Activated CD4-positive, alpha-beta memory T cell treated with anti-CD3 and anti-CD28 coated beads, Interleukin-2, amount 10 ng/mL, durations not matched to agents 7 days and 5 days (primary cell): ENCODE measurements at regions not wholly inside any gene's neighbourhood (a gene's known extent, or its start where the extent isn't known, plus 50 kb on each side); places are given as distances from the start of the nearest gene placed in this dataset.

Source experiments
- CTCF ChIA-PET: fragments of 350-600 bp; sonication (Branson Sonifier 250); formaldehyde crosslinking; loops from one replicate; lab custom pipeline; 2021; ENCODE audit warnings: antibody characterized with exemption, inconsistent platforms; lab: Charles Lee
- POLR2A ChIA-PET: fragments of 350-600 bp; sonication (Branson Sonifier 250); formaldehyde crosslinking; loops from one replicate; lab custom pipeline; 2021; ENCODE audit warnings: antibody characterized with exemption; lab: Charles Lee
- DNase-seq: peaks from one replicate; pipeline ENCODE4 v3.0.0-alpha.2; 2020
- H3K27ac Mint-ChIP-seq: one replicate; pipeline ENCODE4 v1.8.0; 2021; ENCODE audit warnings: mild to moderate bottlenecking, mixed read lengths
- H3K27me3 Mint-ChIP-seq: one replicate; pipeline ENCODE4 v1.8.0; 2021; ENCODE audit warnings: mixed read lengths
- H3K36me3 Mint-ChIP-seq: one replicate; pipeline ENCODE4 v1.8.0; 2021; ENCODE audit warnings: low read depth, mixed read lengths
- H3K4me1 Mint-ChIP-seq: one replicate; pipeline ENCODE4 v1.8.0; 2021; ENCODE audit warnings: mixed read lengths
- H3K4me3 Mint-ChIP-seq: one replicate; pipeline ENCODE4 v1.8.0; 2021; ENCODE audit warnings: mild to moderate bottlenecking, mixed read lengths
- H3K9me3 Mint-ChIP-seq: one replicate; pipeline ENCODE4 v1.8.0; 2021; ENCODE audit warnings: mixed read lengths

- POLR2A ChIA-PET, result no interaction called here
These were observed 196.5 kb upstream of the MKLN1 start for GRCh38 chr7:131131012-131131745.

DNA sequence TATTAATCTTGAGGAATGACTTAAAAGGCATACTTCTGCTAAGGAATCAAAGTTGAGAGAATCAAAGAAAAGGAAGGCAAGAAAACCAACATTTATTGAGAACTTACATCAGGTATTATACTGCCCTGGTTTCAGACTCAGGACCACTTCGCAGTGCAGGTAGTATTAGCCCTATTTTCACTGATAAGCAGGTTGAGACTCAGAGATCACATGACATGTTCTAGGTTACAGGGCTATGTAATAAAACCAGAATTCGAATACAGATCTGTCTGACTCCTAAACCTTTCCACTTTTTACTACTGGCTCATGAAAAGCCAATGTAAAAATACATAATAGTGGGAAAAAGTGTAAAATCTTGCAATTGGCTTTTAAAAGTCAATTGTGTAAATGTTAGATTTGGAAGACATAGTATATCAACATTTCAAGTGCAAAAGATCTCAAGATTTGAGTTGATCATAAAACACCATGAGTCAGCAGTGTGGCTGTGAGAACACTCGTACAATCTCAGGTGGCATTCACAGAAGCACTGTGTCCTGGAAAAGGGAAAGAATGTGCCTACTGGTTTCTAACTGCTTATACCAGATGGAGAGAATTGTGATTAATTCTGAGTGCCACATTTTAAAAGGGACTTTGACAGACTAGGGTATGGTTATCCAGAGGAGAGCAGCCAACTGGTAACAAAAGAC lies 195.8 kb upstream of the MKLN1 start:
- Mint-ChIP-seq H3K27me3 (no peaks in the 10 kb centered on the region), H3K27ac (no peak overlapping the region), H3K9me3 (no peaks in the 10 kb centered on the region), H3K4me3 (no peak overlapping the region), H3K36me3 (no peaks in the 10 kb centered on the region), H3K4me1 (peaks cover 6% of the 10 kb centered on the region)
- no peak for DNase-seq
- POLR2A ChIA-PET, result no interaction called here
- CTCF ChIA-PET, result interaction anchor here (1.7 kb wide), 1 partner anchor 104 kb away, joined by 4 read pairs; no protein-coding TSS in a partner anchor

More at GRCh38 chr7:131131012-131131745, 196.5 kb upstream of the MKLN1 start:
- Mint-ChIP-seq H3K4me3 (no peak overlapping the region), H3K27me3 (no peaks in the 10 kb centered on the region), H3K36me3 (no peaks in the 10 kb centered on the region), H3K9me3 (no peaks in the 10 kb centered on the region), H3K27ac (no peak overlapping the region), H3K4me1 (no peaks in the 10 kb centered on the region)
- CTCF ChIA-PET, result interaction anchor here (1.7 kb wide), 1 partner anchor 105 kb away, joined by 4 read pairs; no protein-coding TSS in a partner anchor
- no peak for DNase-seq

DNA sequence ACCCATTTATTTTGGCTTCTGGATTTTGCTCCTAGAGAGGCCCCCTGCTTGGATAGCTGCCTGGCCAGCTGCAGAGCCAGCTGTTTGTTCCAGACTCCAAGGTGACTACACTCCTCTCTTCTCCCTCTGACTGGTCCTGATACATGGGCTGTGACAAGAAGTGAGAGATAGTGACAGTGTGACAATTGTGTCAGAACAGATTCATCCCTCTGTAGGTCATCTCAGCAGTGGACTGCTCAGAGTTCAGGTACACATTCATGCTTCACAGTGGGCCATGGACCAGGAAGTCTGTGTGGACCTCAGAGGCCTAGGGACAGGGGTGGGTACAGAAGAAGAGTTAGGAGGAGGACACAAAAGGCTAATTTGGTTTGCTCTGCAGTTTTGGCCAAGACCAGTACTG lies 188.2 kb upstream of the MKLN1 start:
- Mint-ChIP-seq H3K9me3 (peaks cover 8% of the 10 kb centered on the region), H3K27ac (no peak overlapping the region), H3K4me1 (peaks cover 12% of the 10 kb centered on the region), H3K4me3 (no peak overlapping the region), H3K36me3 (peaks cover 4% of the 10 kb centered on the region), H3K27me3 (no peaks in the 10 kb centered on the region)
- POLR2A ChIA-PET, result no interaction called here
- DNase-seq, result no peak
- CTCF ChIA-PET, result no interaction called here

GRCh38 chr7:131141443-131141967 lies 186.2 kb upstream of the MKLN1 start:
- no peak for DNase-seq
- no peak overlapping the region for H3K27ac Mint-ChIP-seq
- CTCF ChIA-PET, result no interaction called here
- POLR2A ChIA-PET, result no interaction called here
- H3K4me1 Mint-ChIP-seq, result peaks cover 9% of the 10 kb centered on the region
- H3K27me3 Mint-ChIP-seq, result no peaks in the 10 kb centered on the region
- no peak overlapping the region for H3K4me3 Mint-ChIP-seq
- H3K9me3 Mint-ChIP-seq, result peaks cover 8% of the 10 kb centered on the region
- H3K36me3 Mint-ChIP-seq, result peaks cover 4% of the 10 kb centered on the region

GRCh38 chr7:131143869-131144268 lies 183.8 kb upstream of the MKLN1 start:
- POLR2A ChIA-PET, result no interaction called here

GRCh38 chr7:131145026-131145425 lies 182.7 kb upstream of the MKLN1 start:
- Mint-ChIP-seq H3K4me1 (no peaks in the 10 kb centered on the region), H3K36me3 (peaks cover 4% of the 10 kb centered on the region), H3K27ac (no peak overlapping the region), H3K27me3 (peaks cover 3% of the 10 kb centered on the region), H3K9me3 (peaks cover 8% of the 10 kb centered on the region), H3K4me3 (no peak overlapping the region)
- ChIA-PET CTCF (no interaction called here), POLR2A (no interaction called here)
- DNase-seq, result no peak

More at GRCh38 chr7:131143869-131144268, 183.8 kb upstream of the MKLN1 start:
- H3K27ac Mint-ChIP-seq, result no peak overlapping the region
- no peaks in the 10 kb centered on the region for H3K4me1 Mint-ChIP-seq
- H3K4me3 Mint-ChIP-seq, result no peak overlapping the region
- H3K36me3 Mint-ChIP-seq, result no peaks in the 10 kb centered on the region
- H3K27me3 Mint-ChIP-seq, result no peaks in the 10 kb centered on the region
- DNase-seq, result no peak
- CTCF ChIA-PET, result no interaction called here
- peaks cover 8% of the 10 kb centered on the region for H3K9me3 Mint-ChIP-seq

DNA sequence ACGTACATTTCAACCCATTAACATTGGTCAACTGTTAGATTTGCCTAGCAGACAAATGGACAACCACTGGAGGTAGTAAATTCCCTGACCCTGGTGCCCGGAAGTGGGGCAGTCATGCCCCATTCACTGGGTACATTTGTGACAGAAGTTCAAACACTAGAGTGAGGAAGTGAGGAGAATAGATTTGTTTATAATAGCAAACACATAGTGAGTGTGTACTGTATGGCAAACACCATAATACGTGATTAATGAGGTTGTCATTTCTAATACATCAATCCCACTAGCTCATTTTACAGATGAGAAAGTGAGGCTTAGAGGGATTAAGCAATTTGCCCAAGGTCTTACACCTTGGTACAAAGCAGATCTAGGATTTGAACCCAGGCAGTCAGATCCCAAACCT lies 181.9 kb upstream of the MKLN1 start:
- Mint-ChIP-seq H3K4me3 (no peak overlapping the region), H3K4me1 (no peaks in the 10 kb centered on the region), H3K27ac (no peak overlapping the region), H3K36me3 (peaks cover 4% of the 10 kb centered on the region), H3K27me3 (peaks cover 6% of the 10 kb centered on the region), H3K9me3 (peaks cover 8% of the 10 kb centered on the region)
- no peak for DNase-seq
- POLR2A ChIA-PET, result no interaction called here
- CTCF ChIA-PET, result no interaction called here

GRCh38 chr7:131147604-131148003 lies 180.1 kb upstream of the MKLN1 start:
- peaks cover 4% of the 10 kb centered on the region for H3K36me3 Mint-ChIP-seq
- POLR2A ChIA-PET, result interaction anchor here (0.9 kb wide), 1 partner anchor 88 kb away, joined by 3 read pairs; no protein-coding TSS in a partner anchor
- no peaks in the 10 kb centered on the region for H3K4me1 Mint-ChIP-seq
- no peak for DNase-seq
- H3K27me3 Mint-ChIP-seq, result peaks cover 8% of the 10 kb centered on the region
- H3K27ac Mint-ChIP-seq, result no peak overlapping the region
- CTCF ChIA-PET, result no interaction called here
- no peaks in the 10 kb centered on the region for H3K9me3 Mint-ChIP-seq
- H3K4me3 Mint-ChIP-seq, result no peak overlapping the region

GRCh38 chr7:131148258-131148657 lies 179.4 kb upstream of the MKLN1 start:
- Mint-ChIP-seq H3K9me3 (no peaks in the 10 kb centered on the region), H3K27ac (no peak overlapping the region), H3K36me3 (peaks cover 4% of the 10 kb centered on the region), H3K27me3 (peaks cover 8% of the 10 kb centered on the region), H3K4me1 (no peaks in the 10 kb centered on the region), H3K4me3 (no peak overlapping the region)
- DNase-seq, result no peak
- CTCF ChIA-PET, result no interaction called here
- POLR2A ChIA-PET, result interaction anchor here (0.9 kb wide), 1 partner anchor 87 kb away, joined by 3 read pairs; no protein-coding TSS in a partner anchor

- POLR2A ChIA-PET, result no interaction called here
- CTCF ChIA-PET, result no interaction called here
- Mint-ChIP-seq H3K9me3 (no peaks in the 10 kb centered on the region), H3K36me3 (peaks cover 4% of the 10 kb centered on the region), H3K27me3 (peaks cover 8% of the 10 kb centered on the region), H3K4me3 (no peak overlapping the region), H3K4me1 (no peaks in the 10 kb centered on the region), H3K27ac (no peak overlapping the region)
- no peak for DNase-seq
These were observed 178.8 kb upstream of the MKLN1 start for GRCh38 chr7:131148708-131149428.

- no peak overlapping the region for H3K27ac Mint-ChIP-seq
- ChIA-PET CTCF (no interaction called here), POLR2A (no interaction called here)
- DNase-seq, result no peak
- no peaks in the 10 kb centered on the region for H3K9me3 Mint-ChIP-seq
- peaks cover 4% of the 10 kb centered on the region for H3K36me3 Mint-ChIP-seq
- H3K4me3 Mint-ChIP-seq, result no peak overlapping the region
- peaks cover 8% of the 10 kb centered on the region for H3K27me3 Mint-ChIP-seq
- H3K4me1 Mint-ChIP-seq, result no peaks in the 10 kb centered on the region
These were observed 178.3 kb upstream of the MKLN1 start for GRCh38 chr7:131149429-131149773.

GRCh38 chr7:131149840-131150239 lies 177.8 kb upstream of the MKLN1 start:
- no peak overlapping the region for H3K27ac Mint-ChIP-seq
- ChIA-PET CTCF (no interaction called here), POLR2A (no interaction called here)
- no peak overlapping the region for H3K4me3 Mint-ChIP-seq
- peaks cover 8% of the 10 kb centered on the region for H3K27me3 Mint-ChIP-seq
- no peaks in the 10 kb centered on the region for H3K4me1 Mint-ChIP-seq
- peaks cover 4% of the 10 kb centered on the region for H3K36me3 Mint-ChIP-seq
- H3K9me3 Mint-ChIP-seq, result no peaks in the 10 kb centered on the region
- DNase-seq, result no peak

DNA sequence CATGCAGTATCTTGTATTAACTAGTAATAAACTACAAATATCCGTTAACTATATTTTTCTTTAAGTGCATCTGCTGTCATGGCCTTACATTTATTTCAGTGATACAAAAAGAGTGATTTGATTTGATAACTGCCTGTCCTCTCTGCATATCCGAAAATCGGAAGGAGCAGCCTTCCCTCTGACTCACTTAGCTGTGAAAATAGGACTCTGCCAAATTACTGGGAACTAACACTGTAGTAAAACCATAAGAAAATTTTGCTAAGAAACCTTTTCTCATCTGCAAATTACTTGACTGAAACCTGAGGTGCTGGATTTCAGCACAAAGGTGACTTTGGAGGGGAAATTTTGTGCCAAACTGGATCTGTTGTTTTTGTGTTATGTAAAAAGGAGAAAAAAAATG lies 176.6 kb upstream of the MKLN1 start:
- Mint-ChIP-seq H3K36me3 (peaks cover 4% of the 10 kb centered on the region), H3K4me3 (no peak overlapping the region), H3K27ac (no peak overlapping the region), H3K9me3 (no peaks in the 10 kb centered on the region), H3K27me3 (peaks cover 8% of the 10 kb centered on the region), H3K4me1 (no peaks in the 10 kb centered on the region)
- CTCF ChIA-PET, result no interaction called here
- POLR2A ChIA-PET, result no interaction called here
- no peak for DNase-seq
